Body of pancreas (tissue), 4 donors: ENCODE measurements at regions not wholly inside any gene's neighbourhood (a gene's known extent, or its start where the extent isn't known, plus 50 kb on each side); places are given as distances from the start of the nearest gene placed in this dataset.
A peak's percentile ranks its signal among the peaks of the same experiment; 100 is the strongest.

Source experiments
- ATAC-seq: fragments of 150-250 bp; one replicate; pipeline ENCODE4 v1.9.1; 2016
- DNase-seq, 4 donors: peaks; one replicate each; pipeline ENCODE4 v3.0.0-alpha.2; 2019
- H3K27ac ChIP-seq, 4 donors: fragments of 200-600 bp; sonication (generic); 1 replicate in 3 of 4; 2 replicates in 1 of 4; pipeline versions ENCODE4 v1.5.1 to v1.6.1; 2016 to 2019; ENCODE audit warnings: mild to moderate bottlenecking in 1 of 4, mixed read lengths in 1 of 4, moderate library complexity in 1 of 4
- H3K27me3 ChIP-seq, 2 donors: fragments of 200-600 bp; sonication (generic); one replicate each; pipeline ENCODE4 v1.6.0; 2016; ENCODE audit warnings: mild to moderate bottlenecking in 1 of 2
- H3K36me3 ChIP-seq, 2 donors: fragments of 200-600 bp; sonication (generic); replicated peaks in 1 of 2; 2 replicates each; pipeline ENCODE4 v1.5.1; 2016; ENCODE audit warnings: low read depth in 2 of 2; ENCODE audit not compliant: insufficient read depth in 1 of 2
- H3K4me1 ChIP-seq: fragments of 200-600 bp; sonication (generic); one replicate; pipeline ENCODE4 v1.6.0; 2016
- H3K4me3 ChIP-seq, 2 donors: fragments of 200-600 bp; sonication (generic); 1 replicate in 1 of 2; 2 replicates in 1 of 2; pipeline ENCODE4 v1.5.1; 2016 to 2019
- H3K9me3 ChIP-seq, 3 donors: fragments of 200-600 bp; sonication (generic); 1 replicate in 2 of 3; 2 replicates in 1 of 3; pipeline ENCODE4 v1.5.1; 2016
- POLR2A ChIP-seq, 3 donors: fragments of 450-650 bp; IDR thresholded peaks; one replicate each; pipeline ENCODE4 v1.6.1; 2016; ENCODE audit warnings: antibody characterized with exemption in 3 of 3, mild to moderate bottlenecking in 2 of 3
- WGBS, 2 donors: methylation state at CpG; one replicate each; pipeline ENCODE4 v1.1.5; 2017; 5-methylcytosine and 5-hydroxymethylcytosine counted together
- intact Hi-C: fragments of 100-400 bp; cut with DNase I; formaldehyde crosslinking; loops from one replicate; pipeline ENCODE4 v1.15.1; 2023
- TF ChIP-seq, protein P1 (sequence below), 7 experiments: fragments of 450-650 bp in 4 of 7; fragments of 200-600 bp in 3 of 7; sonication (generic) in 3 of 7; IDR thresholded peaks; one replicate each; pipeline ENCODE4 v1.5.1; 2016 to 2019; ENCODE audit warnings: antibody characterized with exemption in 7 of 7

DNA sequence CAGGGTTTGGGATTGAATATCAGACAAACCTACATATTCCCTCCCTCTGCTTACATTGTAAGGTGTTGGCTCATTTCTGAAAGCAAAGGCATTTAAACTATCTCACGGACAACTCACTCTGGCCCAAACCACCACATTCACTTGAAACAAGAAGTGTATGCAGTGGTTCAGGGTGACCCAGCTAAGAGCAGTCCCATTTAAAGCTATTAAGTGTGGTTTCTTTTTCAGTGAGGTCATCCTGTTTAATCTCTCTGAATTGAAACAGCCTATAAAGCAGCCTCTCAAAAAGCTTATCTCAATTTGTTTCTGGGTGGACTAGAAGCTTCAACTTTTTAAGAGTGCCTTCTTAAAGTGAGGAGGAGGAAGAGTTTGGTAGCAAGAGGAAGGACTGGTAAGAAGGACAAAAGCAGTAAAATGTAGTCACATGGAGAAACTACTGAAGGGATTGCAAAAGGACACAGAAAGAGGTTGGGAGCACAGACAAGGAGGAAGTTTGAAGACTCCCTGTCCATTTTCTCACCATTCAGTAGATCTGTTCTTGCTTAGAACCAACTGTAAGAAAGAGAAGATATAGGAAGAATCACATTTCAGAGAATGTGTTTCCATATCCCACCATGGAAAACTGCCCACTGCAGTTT lies 151.6 kb downstream of the TMCO5A start:
- H3K4me3 ChIP-seq: no peak overlapping the region
- no peak for TF ChIP-seq POLR2A (IDR thresholded peaks at IDR 0.05)
- TF ChIP-seq, protein P1, sequence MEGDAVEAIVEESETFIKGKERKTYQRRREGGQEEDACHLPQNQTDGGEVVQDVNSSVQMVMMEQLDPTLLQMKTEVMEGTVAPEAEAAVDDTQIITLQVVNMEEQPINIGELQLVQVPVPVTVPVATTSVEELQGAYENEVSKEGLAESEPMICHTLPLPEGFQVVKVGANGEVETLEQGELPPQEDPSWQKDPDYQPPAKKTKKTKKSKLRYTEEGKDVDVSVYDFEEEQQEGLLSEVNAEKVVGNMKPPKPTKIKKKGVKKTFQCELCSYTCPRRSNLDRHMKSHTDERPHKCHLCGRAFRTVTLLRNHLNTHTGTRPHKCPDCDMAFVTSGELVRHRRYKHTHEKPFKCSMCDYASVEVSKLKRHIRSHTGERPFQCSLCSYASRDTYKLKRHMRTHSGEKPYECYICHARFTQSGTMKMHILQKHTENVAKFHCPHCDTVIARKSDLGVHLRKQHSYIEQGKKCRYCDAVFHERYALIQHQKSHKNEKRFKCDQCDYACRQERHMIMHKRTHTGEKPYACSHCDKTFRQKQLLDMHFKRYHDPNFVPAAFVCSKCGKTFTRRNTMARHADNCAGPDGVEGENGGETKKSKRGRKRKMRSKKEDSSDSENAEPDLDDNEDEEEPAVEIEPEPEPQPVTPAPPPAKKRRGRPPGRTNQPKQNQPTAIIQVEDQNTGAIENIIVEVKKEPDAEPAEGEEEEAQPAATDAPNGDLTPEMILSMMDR (IDR thresholded peaks at IDR 0.05): no peak
- H3K4me1 ChIP-seq: peaks cover 5% of the 10 kb centered on the region
- no peaks in the 10 kb centered on the region for H3K27me3 ChIP-seq
- DNase-seq (no peak), ATAC-seq (peak; percentile 40)
- no peaks in the 10 kb centered on the region for H3K36me3 ChIP-seq
- no peak overlapping the region for H3K27ac ChIP-seq
- no peaks in the 10 kb centered on the region for H3K9me3 ChIP-seq
- WGBS, 2 donors: 41 to 64% methylated on average over 1 of the region's 1 CpG
- intact Hi-C loops: no loop called here

- no peaks in the 10 kb centered on the region for H3K9me3 ChIP-seq
- H3K4me1 ChIP-seq: peaks cover 5% of the 10 kb centered on the region
- no peak for TF ChIP-seq POLR2A (IDR thresholded peaks at IDR 0.05)
- TF ChIP-seq, protein P1 (IDR thresholded peaks at IDR 0.05): no peak
- H3K27ac ChIP-seq: no peak overlapping the region
- intact Hi-C loops: no loop called here
- no peaks in the 10 kb centered on the region for H3K36me3 ChIP-seq
- no peak for DNase-seq
- H3K4me3 ChIP-seq: no peak overlapping the region
- ATAC-seq: no peak
- H3K27me3 ChIP-seq: no peaks in the 10 kb centered on the region
- WGBS, 2 donors: 64 to 65% methylated on average over 2 of the region's 2 CpGs
Observed at GRCh38 chr15:38086611-38087010, 152.2 kb downstream of the TMCO5A start.

DNA sequence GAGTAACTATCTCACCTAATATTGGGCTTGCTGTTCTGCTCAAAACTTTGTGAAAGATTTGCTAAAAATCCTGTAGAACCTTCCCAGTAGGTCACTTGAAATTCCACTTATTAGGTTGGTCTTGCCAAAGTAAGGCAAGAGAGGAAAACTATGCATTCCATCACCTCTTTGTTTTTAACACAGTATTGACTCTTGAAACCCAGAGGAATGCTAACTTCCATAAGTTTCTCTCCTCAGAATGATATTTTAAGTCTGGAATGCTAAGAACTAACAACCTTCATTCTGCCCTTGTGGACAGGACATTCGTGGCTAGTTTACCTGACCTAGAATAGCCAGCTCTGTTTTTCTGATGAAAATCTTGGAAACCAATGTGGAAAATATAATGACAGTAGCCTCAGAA lies 154.5 kb downstream of the TMCO5A start:
- Histone ChIP-seq H3K4me3 (no peak overlapping the region), H3K27ac (no peak overlapping the region), H3K9me3 (no peaks in the 10 kb centered on the region), H3K27me3 (no peaks in the 10 kb centered on the region), H3K36me3 (no peaks in the 10 kb centered on the region), H3K4me1 (peaks cover 5% of the 10 kb centered on the region)
- TF ChIP-seq, protein P1 (IDR thresholded peaks at IDR 0.05): no peak
- TF ChIP-seq POLR2A (IDR thresholded peaks at IDR 0.05): no peak
- ATAC-seq: no peak
- 6 to 18% methylated on average over 1 of the region's 1 CpG for WGBS, 2 donors
- intact Hi-C loops: no loop called here
- DNase-seq: no peak

DNA sequence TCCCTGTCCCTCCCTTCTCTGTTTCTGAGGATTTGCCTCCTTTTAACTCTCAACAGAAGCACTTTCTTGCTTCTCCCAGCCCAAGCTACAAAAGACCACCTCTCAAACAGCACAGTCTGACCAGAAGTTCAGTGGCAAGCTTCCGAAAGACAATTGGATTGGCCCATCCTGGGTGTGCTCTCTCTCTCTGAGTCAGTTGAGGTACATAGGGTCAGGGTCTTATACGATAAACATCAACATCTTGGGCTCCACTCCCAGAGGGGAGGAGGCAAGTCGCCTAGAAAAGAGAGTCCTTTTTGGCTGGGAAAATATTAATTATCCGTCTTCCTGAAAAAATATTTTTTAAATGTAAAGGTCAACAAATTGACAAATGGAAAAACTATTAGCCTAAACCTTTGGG lies 155.8 kb downstream of the TMCO5A start:
- Histone ChIP-seq H3K27ac (no peak overlapping the region), H3K4me3 (no peak overlapping the region), H3K27me3 (no peaks in the 10 kb centered on the region), H3K36me3 (no peaks in the 10 kb centered on the region), H3K4me1 (peaks cover 5% of the 10 kb centered on the region), H3K9me3 (no peaks in the 10 kb centered on the region)
- ATAC-seq: no peak
- 65 to 69% methylated on average over 4 of the region's 4 CpGs for WGBS, 2 donors
- intact Hi-C loops: no loop called here
- TF ChIP-seq POLR2A (IDR thresholded peaks at IDR 0.05): no peak
- TF ChIP-seq, protein P1 (IDR thresholded peaks at IDR 0.05): no peak
- DNase-seq: no peak

DNA sequence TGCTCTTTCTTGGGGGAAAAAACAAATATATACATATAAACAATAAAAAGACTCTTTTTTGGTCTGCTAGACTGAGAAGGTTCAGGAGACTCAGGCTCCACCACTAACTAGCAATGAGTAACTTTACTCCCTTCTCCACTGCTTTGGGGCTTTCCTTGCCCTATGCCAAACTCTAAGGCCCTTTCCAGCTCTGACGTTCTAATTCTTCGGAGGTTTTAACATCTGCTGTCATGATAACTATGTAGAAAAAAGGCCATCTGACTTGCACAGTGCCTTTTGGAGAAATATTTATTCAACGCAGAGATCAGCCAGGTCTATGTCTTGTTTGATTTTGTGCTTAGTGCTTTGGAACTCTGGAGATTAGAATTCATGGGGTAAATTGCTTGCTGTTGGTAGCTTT lies 156.2 kb downstream of the TMCO5A start:
- no peak for DNase-seq
- intact Hi-C loops: no loop called here
- Histone ChIP-seq H3K27ac (no peak overlapping the region), H3K4me3 (no peak overlapping the region), H3K9me3 (no peaks in the 10 kb centered on the region), H3K4me1 (peaks cover 2% of the 10 kb centered on the region), H3K27me3 (no peaks in the 10 kb centered on the region), H3K36me3 (no peaks in the 10 kb centered on the region)
- ATAC-seq: no peak
- TF ChIP-seq POLR2A (IDR thresholded peaks at IDR 0.05): no peak
- TF ChIP-seq, protein P1 (IDR thresholded peaks at IDR 0.05): no peak
- WGBS, 2 donors: 37 to 51% methylated on average over 3 of the region's 3 CpGs
